WI38 (cell line): ENCODE measurements at regions not wholly inside any gene's neighbourhood (a gene's known extent, or its start where the extent isn't known, plus 50 kb on each side); places are given as distances from the start of the nearest gene placed in this dataset.

Experiments
- H3K4me3 ChIP-seq: 2 replicates; pipeline ENCODE4 v1.5.1; 2011; ENCODE audit warnings: low read depth, mild to moderate bottlenecking, control low read depth, low read length
- TF ChIP-seq, protein P1 (sequence below): IDR thresholded peaks from 2 replicates; pipeline ENCODE4 v1.5.1; 2012; ENCODE audit warnings: low read depth, mild to moderate bottlenecking, control low read depth, low read length

DNA sequence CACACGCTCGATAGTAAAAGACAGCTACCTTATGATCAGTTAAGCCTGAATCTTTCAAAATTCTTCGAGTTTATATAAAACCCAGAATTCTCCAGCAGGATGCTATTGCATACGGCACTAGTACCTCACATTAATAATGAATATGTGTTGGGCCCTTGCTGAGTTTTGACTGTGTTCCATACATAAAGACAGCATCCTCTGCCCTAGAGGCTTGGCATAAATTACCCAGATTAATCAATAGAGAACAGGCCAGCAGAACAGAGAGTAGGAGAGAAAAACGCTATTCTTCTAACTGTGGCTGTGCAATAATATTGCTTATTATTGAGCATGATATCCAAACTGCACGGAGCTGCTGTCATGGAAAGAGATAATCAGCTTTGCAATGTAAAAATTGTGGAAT, 194.3 kb downstream of the SOX11 start:
- TF ChIP-seq, protein P1, sequence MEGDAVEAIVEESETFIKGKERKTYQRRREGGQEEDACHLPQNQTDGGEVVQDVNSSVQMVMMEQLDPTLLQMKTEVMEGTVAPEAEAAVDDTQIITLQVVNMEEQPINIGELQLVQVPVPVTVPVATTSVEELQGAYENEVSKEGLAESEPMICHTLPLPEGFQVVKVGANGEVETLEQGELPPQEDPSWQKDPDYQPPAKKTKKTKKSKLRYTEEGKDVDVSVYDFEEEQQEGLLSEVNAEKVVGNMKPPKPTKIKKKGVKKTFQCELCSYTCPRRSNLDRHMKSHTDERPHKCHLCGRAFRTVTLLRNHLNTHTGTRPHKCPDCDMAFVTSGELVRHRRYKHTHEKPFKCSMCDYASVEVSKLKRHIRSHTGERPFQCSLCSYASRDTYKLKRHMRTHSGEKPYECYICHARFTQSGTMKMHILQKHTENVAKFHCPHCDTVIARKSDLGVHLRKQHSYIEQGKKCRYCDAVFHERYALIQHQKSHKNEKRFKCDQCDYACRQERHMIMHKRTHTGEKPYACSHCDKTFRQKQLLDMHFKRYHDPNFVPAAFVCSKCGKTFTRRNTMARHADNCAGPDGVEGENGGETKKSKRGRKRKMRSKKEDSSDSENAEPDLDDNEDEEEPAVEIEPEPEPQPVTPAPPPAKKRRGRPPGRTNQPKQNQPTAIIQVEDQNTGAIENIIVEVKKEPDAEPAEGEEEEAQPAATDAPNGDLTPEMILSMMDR: no peak
- H3K4me3 ChIP-seq: no peak overlapping the region

DNA sequence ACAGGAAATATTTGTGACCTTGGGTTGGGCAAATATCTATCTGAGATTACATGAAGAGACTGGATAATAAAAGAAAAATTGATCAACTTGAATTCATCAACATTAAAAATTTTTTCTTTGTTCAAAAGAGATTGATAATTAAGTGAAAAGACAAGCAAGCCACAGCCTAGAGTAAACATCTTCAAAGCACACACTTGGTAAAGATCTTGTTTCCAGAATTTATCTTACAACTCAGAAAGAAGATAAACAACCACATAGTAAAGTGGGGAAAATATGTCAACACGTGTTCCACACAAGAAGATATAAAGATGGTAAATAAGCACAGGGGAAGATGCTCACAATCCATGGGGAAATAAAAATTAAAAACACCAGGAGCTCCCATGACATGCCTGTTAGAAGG, 195.9 kb downstream of the SOX11 start:
- TF ChIP-seq, protein P1: no peak
- H3K4me3 ChIP-seq: no peak overlapping the region

DNA sequence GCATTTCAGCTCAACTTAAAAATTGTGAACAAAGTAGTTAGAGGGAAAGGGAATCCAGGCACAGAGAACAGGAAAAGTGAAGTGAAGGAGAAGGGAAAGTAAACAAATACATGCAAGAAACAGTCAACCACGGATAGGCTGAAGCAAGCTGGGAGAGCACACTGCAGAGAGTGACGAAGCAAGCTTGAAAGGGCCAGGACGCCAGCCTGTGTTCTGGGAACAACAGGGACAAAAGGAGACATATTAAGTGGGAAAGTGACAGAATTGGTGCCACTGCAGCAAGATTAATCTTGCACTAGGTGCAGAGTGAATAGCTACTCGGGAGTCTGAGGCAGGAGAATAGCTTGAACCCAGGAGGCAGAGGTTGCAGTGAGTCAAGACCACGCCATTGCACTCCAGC, 197.3 kb downstream of the SOX11 start:
- H3K4me3 ChIP-seq: no peak overlapping the region
- TF ChIP-seq, protein P1: no peak

DNA sequence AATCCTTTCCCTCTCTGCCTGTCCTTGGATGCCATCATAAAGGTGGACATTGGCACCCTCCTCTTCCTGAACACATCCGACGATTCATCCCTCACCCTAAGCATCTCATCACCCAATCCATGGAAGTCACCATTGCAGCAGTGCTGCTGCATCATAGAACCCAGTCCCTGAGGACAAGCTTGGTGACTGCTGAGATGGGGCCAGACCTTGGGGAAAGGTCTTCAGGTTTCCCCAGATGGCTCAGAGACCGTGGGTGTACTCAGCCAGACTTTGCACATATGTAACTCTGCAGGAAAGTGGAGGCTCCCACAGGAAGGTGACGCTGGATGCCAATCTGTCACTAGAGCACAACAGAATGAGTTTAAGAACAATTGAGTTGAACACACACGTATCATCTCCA, 202.2 kb downstream of the SOX11 start:
- H3K4me3 ChIP-seq: no peak overlapping the region
- TF ChIP-seq, protein P1: no peak

DNA sequence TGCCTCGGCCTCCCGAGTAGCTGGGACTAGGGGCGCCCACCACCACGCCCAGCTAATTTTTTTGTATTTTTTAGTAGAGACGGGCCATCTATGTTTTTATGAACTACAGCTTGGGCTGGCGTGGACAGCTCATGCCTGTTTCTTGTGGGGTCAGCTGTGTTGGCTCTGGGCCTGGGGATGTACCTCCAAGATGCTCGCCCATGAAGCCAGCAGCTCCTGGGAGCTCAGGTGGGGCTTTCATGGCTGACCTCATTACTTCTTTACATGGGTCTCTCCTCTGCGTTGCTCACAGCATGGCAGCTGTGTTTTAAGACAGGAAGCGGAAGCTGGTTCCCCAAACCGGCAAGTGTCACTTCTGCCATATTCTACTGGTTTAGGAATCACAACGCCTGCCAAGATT, 203.1 kb downstream of the SOX11 start:
- no peak overlapping the region for H3K4me3 ChIP-seq
- TF ChIP-seq, protein P1: no peak

DNA sequence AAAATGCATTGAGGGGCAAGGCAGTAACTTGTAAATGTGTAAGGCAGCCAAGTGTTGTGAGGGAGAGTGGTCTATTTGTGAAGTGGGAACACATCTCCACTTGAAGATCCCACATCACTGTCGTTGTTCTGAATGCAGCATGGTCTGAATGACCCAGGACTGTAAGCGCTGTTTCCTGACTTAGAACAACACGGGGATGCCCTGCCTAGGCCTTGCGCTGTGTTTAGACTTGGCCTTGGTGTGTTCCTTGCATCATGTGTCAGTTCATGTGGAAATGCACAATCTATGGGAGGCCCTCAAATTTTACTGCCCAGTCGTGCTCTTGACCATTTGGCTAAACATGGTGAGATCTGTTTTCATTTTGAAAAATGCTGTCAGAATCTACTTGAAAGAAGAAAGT, 205.1 kb downstream of the SOX11 start:
- no peak overlapping the region for H3K4me3 ChIP-seq
- TF ChIP-seq, protein P1: no peak

DNA sequence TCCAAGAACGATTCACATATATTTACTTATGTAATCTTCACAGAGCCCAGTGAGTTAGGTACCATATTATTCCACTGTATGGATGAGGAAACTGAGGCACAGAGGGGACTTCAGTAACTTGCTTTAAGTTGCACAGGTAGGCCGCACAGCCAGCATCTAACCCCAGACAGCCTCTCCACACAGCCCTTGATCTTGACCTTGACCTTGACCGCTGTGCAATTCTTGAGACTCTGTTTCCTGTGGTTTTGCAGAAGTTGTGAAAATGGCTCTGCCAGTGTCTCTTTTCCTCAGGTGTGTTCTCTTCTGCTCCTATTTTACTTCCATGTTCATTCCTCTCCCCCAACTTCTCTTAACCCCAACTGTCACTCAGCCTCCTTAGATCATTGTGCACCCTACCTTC, 206.5 kb downstream of the SOX11 start:
- TF ChIP-seq, protein P1: no peak
- no peak overlapping the region for H3K4me3 ChIP-seq
